ENCODE measurements at regions not wholly inside any gene's neighbourhood (a gene's known extent, or its start where the extent isn't known, plus 50 kb on each side); places are given as distances from the start of the nearest gene placed in this dataset.

DNA sequence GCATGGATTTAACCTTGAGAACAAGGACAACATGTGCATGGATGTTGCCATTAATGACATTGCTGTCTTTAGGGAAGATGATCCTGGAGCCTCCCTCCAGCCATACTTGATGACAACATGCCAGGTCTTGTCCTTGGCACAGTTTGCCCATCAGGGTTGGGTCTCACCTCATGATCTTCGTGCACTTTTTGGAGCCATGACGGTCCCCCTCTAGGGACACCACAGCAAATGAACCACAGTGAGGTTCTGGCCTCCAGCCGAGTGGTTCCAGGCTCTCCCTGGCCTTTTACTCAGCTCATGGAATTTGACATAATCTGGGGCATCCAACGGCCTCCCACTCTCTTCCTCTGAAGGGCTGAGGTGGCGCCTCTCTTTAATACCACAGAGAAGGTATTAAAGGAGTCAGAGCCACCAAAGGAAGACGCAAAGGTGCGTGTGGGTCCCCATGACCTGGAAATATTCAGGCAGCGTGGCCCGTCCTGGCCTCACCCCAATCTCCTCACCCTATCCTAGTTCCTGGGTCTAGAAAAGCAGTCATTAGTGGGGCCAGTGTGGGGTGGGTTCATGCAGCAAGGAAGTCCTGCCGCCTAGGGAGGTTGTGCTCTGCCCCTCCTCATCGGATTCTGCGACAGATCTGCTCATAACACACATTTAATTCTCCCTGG is 184.8 kb downstream of the CXCL12 start:
- Histone ChIP-seq H3K18ac (ENCODE audit: extremely low read depth, low read length) (no peak overlapping the region), H3K9me3 (ENCODE audit: insufficient read depth in 2 of 2, low read depth in 1 of 2, low read length in 1 of 2) (no peaks in the 10 kb centered on the region), H3K23ac (ENCODE audit: insufficient read length) (no peak overlapping the region), H2BK120ac (replicated peaks; ENCODE audit: low read depth, low read length) (no peak overlapping the region), H4K91ac (replicated peaks; ENCODE audit: insufficient read length, low read length) (no peak overlapping the region), H3K4me3 (ENCODE audit: extremely low read depth in 1 of 4, insufficient read depth in 2 of 4, low read depth in 3 of 4, low read length in 4 of 4) (no peak overlapping the region), H4K5ac (ENCODE audit: insufficient read length, low read depth, low read length) (no peak overlapping the region), H4K20me1 (replicated peaks in 1 of 2; ENCODE audit: control insufficient read depth in 1 of 2, insufficient read depth in 2 of 2, low read length in 2 of 2) (no peaks in the 10 kb centered on the region), H2BK5ac (ENCODE audit: low read depth, low read length) (no peak overlapping the region), H3K79me1 (ENCODE audit: low read depth, low read length) (no peaks in the 10 kb centered on the region), H2BK12ac (ENCODE audit: low read depth, low read length) (no peak overlapping the region), H3K27ac (ENCODE audit: low read depth, low read length) (no peak overlapping the region), H3K9ac (replicated peaks in 1 of 4; ENCODE audit: extremely low read depth in 1 of 4, low read depth in 3 of 4, low read length in 3 of 4) (no peak overlapping the region), H3K4me1 (replicated peaks in 1 of 4; ENCODE audit: control insufficient read depth in 3 of 4, insufficient read depth in 4 of 4, low read length in 3 of 4) (peaks cover 0 to 1% (median under 1%) of the 10 kb centered on the region in 4 experiments; a peak in 2 of 7 replicates), H3K4ac (replicated peaks; ENCODE audit: insufficient read length, low read depth, low read length) (no peak overlapping the region), H2BK15ac (ENCODE audit: low read length) (no peak overlapping the region), H3K79me2 (ENCODE audit: control insufficient read depth in 1 of 2, insufficient read depth in 2 of 2, low read length in 2 of 2) (no peaks in the 10 kb centered on the region), H4K8ac (ENCODE audit: extremely low read depth, insufficient read depth, low read length) (no peak overlapping the region), H3K23me2 (ENCODE audit: low read depth, low read length) (no peaks in the 10 kb centered on the region), H3K56ac (replicated peaks; ENCODE audit: insufficient read length, low read depth, low read length) (no peak overlapping the region), H2AFZ (ENCODE audit: low read length) (no peak overlapping the region), H3K14ac (ENCODE audit: insufficient read length) (no peak overlapping the region), H2BK20ac (ENCODE audit: low read length) (no peak overlapping the region), H2AK5ac (ENCODE audit: low read depth, low read length) (no peak overlapping the region), H3K4me2 (ENCODE audit: insufficient read depth in 1 of 2, low read depth in 2 of 2, low read length in 2 of 2) (no peak overlapping the region), H3K36me3 (ENCODE audit: control insufficient read depth in 2 of 4, insufficient read depth in 4 of 4, low read length in 3 of 4) (no peaks in the 10 kb centered on the region), H3K27me3 (replicated peaks in 1 of 4; ENCODE audit: control insufficient read depth in 3 of 4, extremely low read depth in 1 of 4, insufficient read depth in 3 of 4, low read length in 3 of 4) (no peaks in the 10 kb centered on the region)
- WGBS, 2 experiments (ENCODE audit: extremely low coverage in 1 of 2, insufficient coverage in 1 of 2, insufficient read length in 1 of 2, insufficient replicate concordance in 2 of 2, low coverage in 1 of 2, low lambda C conversion rate in 2 of 2, missing lambda C conversion rate in 1 of 2): 88% methylated on average over 12 of the region's 12 CpGs; no CpG with 5 or more reads in 1 of the 2 experiments
- ChIA-PET POLR2A (ENCODE audit: partially characterized antibody) (no interaction called here), CTCF (ENCODE audit: partially characterized antibody) (interaction anchor here (1.5 kb wide), 1 partner anchor 529 kb away, joined by 3 read pairs; no protein-coding TSS in a partner anchor)
- no peak for DNase-seq (ENCODE audit: low read depth in 1 of 2, low spot score in 2 of 2)
- FAIRE-seq: no peak
- TF ChIP-seq POLR2AphosphoS5 (IDR thresholded peaks at IDR 0.05; ENCODE audit: low read depth, low read length): no peak
- no peak for TF ChIP-seq CBX8 (IDR thresholded peaks at IDR 0.05; ENCODE audit: borderline replicate concordance, low read depth, low read length)
- no peak for TF ChIP-seq SP1 (IDR thresholded peaks at IDR 0.05; ENCODE audit: low read depth, low read length)
- no peak for TF ChIP-seq ZNF274 (IDR thresholded peaks at IDR 0.05; ENCODE audit: borderline replicate concordance, extremely low read depth, low read length)
- no peak for TF ChIP-seq JUND (IDR thresholded peaks at IDR 0.05; ENCODE audit: low read length)
- TF ChIP-seq HDAC2 (IDR thresholded peaks at IDR 0.05; ENCODE audit: borderline replicate concordance in 1 of 2, low read depth in 2 of 2, low read length in 2 of 2): no peak
- TF ChIP-seq, protein P1, sequence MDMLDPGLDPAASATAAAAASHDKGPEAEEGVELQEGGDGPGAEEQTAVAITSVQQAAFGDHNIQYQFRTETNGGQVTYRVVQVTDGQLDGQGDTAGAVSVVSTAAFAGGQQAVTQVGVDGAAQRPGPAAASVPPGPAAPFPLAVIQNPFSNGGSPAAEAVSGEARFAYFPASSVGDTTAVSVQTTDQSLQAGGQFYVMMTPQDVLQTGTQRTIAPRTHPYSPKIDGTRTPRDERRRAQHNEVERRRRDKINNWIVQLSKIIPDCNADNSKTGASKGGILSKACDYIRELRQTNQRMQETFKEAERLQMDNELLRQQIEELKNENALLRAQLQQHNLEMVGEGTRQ (IDR thresholded peaks at IDR 0.05; ENCODE audit: low read length): no peak
- TF ChIP-seq HDAC6 (IDR thresholded peaks at IDR 0.05; ENCODE audit: low read depth, low read length): no peak
- TF ChIP-seq BRCA1 (IDR thresholded peaks at IDR 0.05; ENCODE audit: low read depth, low read length): no peak
- no peak for TF ChIP-seq RFX5 (IDR thresholded peaks at IDR 0.05; ENCODE audit: borderline replicate concordance, low read depth, low read length)
- TF ChIP-seq YY1 (IDR thresholded peaks at IDR 0.05; ENCODE audit: low read depth, low read length): no peak
- TF ChIP-seq SP2 (IDR thresholded peaks at IDR 0.05; ENCODE audit: low read length): no peak

Measured in H1 (cell line).